GM23338 (cell line): ENCODE measurements at regions not wholly inside any gene's neighbourhood (a gene's known extent, or its start where the extent isn't known, plus 50 kb on each side); places are given as distances from the start of the nearest gene placed in this dataset.

Experiments
- ATAC-seq: fragments of 200-7000 bp; cut with Tn5 transposase; 3 replicates; pipeline ENCODE4 v1.9.1; 2020
- DNase-seq: peaks from one replicate; pipeline ENCODE4 v3.0.0-alpha.2; 2015; ENCODE audit warnings: low spot score
- H2AFZ ChIP-seq: fragments of 200-600 bp; sonication (generic); 2 replicates; pipeline ENCODE4 v1.8.0; 2016; ENCODE audit warnings: antibody characterized with exemption, mild to moderate bottlenecking, moderate library complexity
- H3F3A ChIP-seq: fragments of 200-600 bp; sonication (generic); replicated peaks from 2 replicates; pipeline ENCODE4 v1.8.0; 2017; ENCODE audit warnings: antibody characterized with exemption, mixed run types, low read depth
- H3K27ac ChIP-seq: fragments of 200-600 bp; sonication (generic); 2 replicates; pipeline ENCODE4 v1.6.1; 2016; ENCODE audit warnings: low read depth
- H3K27me3 ChIP-seq: fragments of 200-600 bp; sonication (generic); 2 replicates; pipeline ENCODE4 v1.8.0; 2016; ENCODE audit warnings: mild to moderate bottlenecking, mixed run types, moderate library complexity; ENCODE audit not compliant: insufficient read depth
- H3K36me3 ChIP-seq: fragments of 200-600 bp; sonication (generic); 2 replicates; pipeline ENCODE4 v1.8.0; 2016; ENCODE audit warnings: mild to moderate bottlenecking; ENCODE audit not compliant: insufficient read depth
- H3K4me1 ChIP-seq: fragments of 200-600 bp; sonication (generic); 2 replicates; pipeline ENCODE4 v1.8.0; 2016; ENCODE audit warnings: mild to moderate bottlenecking, moderate library complexity; ENCODE audit not compliant: insufficient read depth
- H3K4me2 ChIP-seq: fragments of 200-600 bp; sonication (generic); 2 replicates; pipeline ENCODE4 v1.7.1; 2017; ENCODE audit warnings: mixed run types
- H3K4me3 ChIP-seq: fragments of 200-600 bp; sonication (generic); 2 replicates; pipeline ENCODE4 v1.6.1; 2016; ENCODE audit warnings: mixed run types
- H3K79me2 ChIP-seq: fragments of 200-600 bp; sonication (generic); replicated peaks from 2 replicates; pipeline ENCODE4 v1.8.0; 2017; ENCODE audit warnings: mild to moderate bottlenecking; ENCODE audit not compliant: insufficient read depth
- H3K9me2 ChIP-seq: fragments of 200-600 bp; sonication (generic); 2 replicates; pipeline ENCODE4 v1.8.0; 2017; ENCODE audit not compliant: insufficient read depth
- H4K20me1 ChIP-seq: fragments of 200-600 bp; sonication (generic); replicated peaks from 2 replicates; pipeline ENCODE4 v1.8.0; 2017; ENCODE audit warnings: mild to moderate bottlenecking; ENCODE audit not compliant: insufficient read depth
- H3K27ac Mint-ChIP-seq: 2 replicates; pipeline ENCODE4 v1.8.0; 2020; ENCODE audit warnings: inconsistent platforms, mild to moderate bottlenecking, moderate library complexity, mixed read lengths
- H3K27me3 Mint-ChIP-seq: 3 replicates; pipeline ENCODE4 v1.8.0; 2022; ENCODE audit warnings: low read depth, mild to moderate bottlenecking, moderate library complexity, mixed read lengths, inconsistent platforms; ENCODE audit not compliant: insufficient read depth, poor library complexity
- H3K36me3 Mint-ChIP-seq: 3 replicates; pipeline ENCODE4 v1.8.0; 2021; ENCODE audit warnings: low read depth, mild to moderate bottlenecking, inconsistent platforms, moderate library complexity, mixed read lengths
- H3K4me1 Mint-ChIP-seq: 3 replicates; pipeline ENCODE4 v1.8.0; 2020; ENCODE audit warnings: mild to moderate bottlenecking, inconsistent platforms, mixed read lengths
- H3K4me3 Mint-ChIP-seq: 3 replicates; pipeline ENCODE4 v1.8.0; 2021; ENCODE audit warnings: moderate library complexity, mild to moderate bottlenecking, inconsistent platforms, mixed read lengths
- H3K9me3 Mint-ChIP-seq: 3 replicates; pipeline ENCODE4 v1.8.0; 2020; ENCODE audit warnings: moderate library complexity, mild to moderate bottlenecking, inconsistent platforms, mixed read lengths
- CREB1 ChIP-seq: fragments of 250-450 bp; sonication (Bioruptor Pico); IDR thresholded peaks from 2 replicates; pipeline ENCODE4 v1.5.0; 2020; ENCODE audit warnings: low read depth, mild to moderate bottlenecking, moderate library complexity
- EZH2phosphoT487 ChIP-seq: fragments of 200-600 bp; sonication (generic); IDR thresholded peaks from one replicate; pipeline ENCODE4 v1.8.1; 2018; ENCODE audit warnings: antibody characterized with exemption; ENCODE audit not compliant: unreplicated experiment
- JUNB ChIP-seq: IDR thresholded peaks from one replicate; pipeline ENCODE4 v1.6.1; 2016; ENCODE audit warnings: antibody characterized with exemption; ENCODE audit not compliant: unreplicated experiment
- POLR2AphosphoS5 ChIP-seq: IDR thresholded peaks from 2 replicates; pipeline ENCODE4 v1.6.1; 2016; ENCODE audit warnings: antibody characterized with exemption, low read depth
- STAT1 ChIP-seq: IDR thresholded peaks from one replicate; pipeline ENCODE4 v1.6.1; 2016; ENCODE audit warnings: antibody characterized with exemption; ENCODE audit not compliant: unreplicated experiment
- ZNF114 ChIP-seq: fragments of 250-450 bp; sonication (Bioruptor Pico); IDR thresholded peaks from 2 replicates; pipeline ENCODE4 v1.5.0; 2020; ENCODE audit warnings: mild to moderate bottlenecking, moderate library complexity
- ZNF462 ChIP-seq: fragments of 250-450 bp; sonication (Bioruptor Pico); IDR thresholded peaks from 2 replicates; pipeline ENCODE4 v1.5.0; 2020; ENCODE audit warnings: mild to moderate bottlenecking, moderate library complexity
- TF ChIP-seq, protein P1 (sequence below): IDR thresholded peaks from 2 replicates; pipeline ENCODE4 v1.6.1; 2016; ENCODE audit warnings: antibody characterized with exemption

DNA sequence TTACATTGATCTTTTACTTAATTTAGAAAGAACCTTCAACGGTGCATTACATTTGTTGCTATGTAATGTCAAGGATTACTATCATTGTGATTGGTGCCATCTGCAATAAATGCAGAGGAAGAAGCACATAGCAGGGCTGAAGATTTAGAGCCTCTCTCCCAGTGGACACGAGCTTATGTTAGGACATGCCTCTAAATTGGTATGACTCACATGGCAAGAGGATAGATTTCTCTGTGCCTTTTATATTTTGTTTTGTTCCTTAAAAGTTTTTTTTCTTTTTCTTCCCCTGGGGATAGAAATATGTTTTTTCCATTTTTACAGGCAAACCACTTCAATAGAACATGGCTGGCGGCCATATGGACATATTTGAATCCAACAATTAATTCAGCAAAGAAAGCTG, 205.0 kb upstream of the HAND2 start (continued):
- TF ChIP-seq ZNF462 (CRISPR knock-in tag) (no peak), POLR2AphosphoS5 (no peak), EZH2phosphoT487 (no peak), JUNB (no peak), STAT1 (no peak)

DNA sequence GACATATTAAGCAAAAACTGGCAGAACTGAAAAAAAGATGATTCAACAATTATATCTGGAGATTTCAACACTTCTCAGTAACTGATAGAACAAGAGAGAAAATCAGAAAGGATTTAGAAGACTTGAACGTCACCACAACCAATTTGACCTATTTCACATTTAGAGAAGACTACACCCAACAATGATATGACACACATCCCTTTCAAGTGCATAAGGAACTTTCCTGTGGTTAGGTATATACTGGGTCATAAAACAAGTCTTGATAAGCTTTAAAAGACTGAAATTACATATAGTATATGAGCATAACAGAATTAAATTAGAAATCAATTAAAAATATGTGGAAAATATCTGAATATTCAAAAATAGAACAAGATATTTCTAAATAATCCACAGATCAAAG, 201.2 kb upstream of the HAND2 start:
- H3K36me3 ChIP-seq: no peaks in the 10 kb centered on the region
- no peaks in the 10 kb centered on the region for H3F3A ChIP-seq
- TF ChIP-seq CREB1 (no peak), EZH2phosphoT487 (no peak), ZNF114 (no peak)
- TF ChIP-seq, protein P1, sequence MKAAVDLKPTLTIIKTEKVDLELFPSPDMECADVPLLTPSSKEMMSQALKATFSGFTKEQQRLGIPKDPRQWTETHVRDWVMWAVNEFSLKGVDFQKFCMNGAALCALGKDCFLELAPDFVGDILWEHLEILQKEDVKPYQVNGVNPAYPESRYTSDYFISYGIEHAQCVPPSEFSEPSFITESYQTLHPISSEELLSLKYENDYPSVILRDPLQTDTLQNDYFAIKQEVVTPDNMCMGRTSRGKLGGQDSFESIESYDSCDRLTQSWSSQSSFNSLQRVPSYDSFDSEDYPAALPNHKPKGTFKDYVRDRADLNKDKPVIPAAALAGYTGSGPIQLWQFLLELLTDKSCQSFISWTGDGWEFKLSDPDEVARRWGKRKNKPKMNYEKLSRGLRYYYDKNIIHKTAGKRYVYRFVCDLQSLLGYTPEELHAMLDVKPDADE: no peak
- H3K4me2 ChIP-seq: no peak overlapping the region
- H3K4me1 ChIP-seq: no peaks in the 10 kb centered on the region
- Mint-ChIP-seq H3K9me3 (peaks cover 12% of the 10 kb centered on the region), H3K27me3 (no peaks in the 10 kb centered on the region), H3K27ac (no peak overlapping the region), H3K4me3 (no peak overlapping the region), H3K4me1 (no peaks in the 10 kb centered on the region), H3K36me3 (0 out of 3 replicates have a peak, but pooled peaks cover 7% of the 10 kb centered on the region)
- no peak for ATAC-seq
- no peak overlapping the region for H3K27ac ChIP-seq
- DNase-seq: no peak
- H3K79me2 ChIP-seq: no peaks in the 10 kb centered on the region
- peaks cover 5% of the 10 kb centered on the region; the same call in 1 of the 2 replicates for H3K9me2 ChIP-seq
- H3K27me3 ChIP-seq: no peaks in the 10 kb centered on the region
- no peaks in the 10 kb centered on the region for H4K20me1 ChIP-seq
- no peak overlapping the region for H2AFZ ChIP-seq
- H3K4me3 ChIP-seq: no peak overlapping the region
